Inflammatory macrophage treated with lipopolysaccharide for 4 hours (primary cell): ENCODE measurements at regions not wholly inside any gene's neighbourhood (a gene's known extent, or its start where the extent isn't known, plus 50 kb on each side); places are given as distances from the start of the nearest gene placed in this dataset.
A peak's percentile ranks its signal among the peaks of the same experiment; 100 is the strongest.

Source experiments
- DNase-seq: peaks from one replicate; pipeline ENCODE4 v3.0.0-alpha.2; 2020

DNA sequence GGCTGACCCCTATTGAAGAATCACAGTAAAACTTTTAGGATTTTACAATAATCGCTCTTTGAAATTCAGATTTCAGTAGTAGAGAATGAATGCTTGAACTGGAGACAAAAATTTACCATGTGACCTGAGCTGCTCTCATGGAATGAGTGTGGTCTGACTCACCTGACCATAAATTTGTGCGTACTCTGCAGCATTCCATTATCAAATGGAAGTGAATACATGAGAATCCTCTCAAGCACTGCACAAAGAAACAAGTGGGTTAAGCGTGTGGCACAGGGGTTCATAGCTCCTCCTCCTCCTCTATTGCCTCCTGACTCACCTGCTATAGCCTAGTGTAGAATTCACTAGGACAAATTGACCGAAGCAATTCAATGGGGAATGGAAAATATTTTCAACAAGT, 269.8 kb upstream of the CDH9 start:
- DNase-seq: no peak

DNA sequence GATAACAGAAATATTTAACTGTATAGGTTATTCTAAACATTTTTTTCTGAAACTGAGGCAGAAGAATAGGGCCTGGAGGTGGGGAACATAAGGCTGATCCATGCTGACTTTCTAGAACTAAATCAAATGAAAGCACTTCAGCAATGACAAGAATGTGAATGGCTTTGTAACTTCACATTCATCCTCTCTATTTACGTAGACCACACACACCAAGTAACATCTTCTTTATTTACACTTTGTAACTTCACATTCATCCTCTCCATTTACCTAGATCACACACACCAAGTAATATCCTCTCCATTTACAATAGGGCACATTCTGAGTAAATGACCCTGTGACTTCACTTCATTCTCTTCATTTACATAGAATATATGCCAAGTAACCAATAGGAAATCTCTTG, 251.8 kb upstream of the CDH9 start:
- DNase-seq: no peak

DNA sequence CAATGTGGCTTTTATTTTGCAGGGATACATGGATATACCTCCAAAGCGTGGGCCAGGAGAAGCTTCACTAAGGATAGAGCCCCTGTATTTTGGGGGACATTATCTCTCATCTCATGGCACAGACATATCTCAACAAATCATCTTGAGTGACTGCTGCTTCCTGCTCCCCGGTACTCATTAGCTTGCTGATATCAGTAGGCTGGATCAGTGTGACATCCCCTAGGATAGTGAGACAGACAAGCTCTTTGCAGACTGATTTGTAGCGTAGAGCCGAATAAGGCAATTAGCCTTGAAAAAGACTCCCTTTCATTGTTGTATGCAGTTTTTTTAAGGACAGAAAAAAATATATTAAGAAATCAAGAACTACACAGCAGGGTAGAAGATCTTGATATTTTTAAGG, 237.7 kb upstream of the CDH9 start:
- DNase-seq: no peak

GRCh38 chr5:27275345-27275744, 237.0 kb upstream of the CDH9 start:
- DNase-seq: no peak

DNA sequence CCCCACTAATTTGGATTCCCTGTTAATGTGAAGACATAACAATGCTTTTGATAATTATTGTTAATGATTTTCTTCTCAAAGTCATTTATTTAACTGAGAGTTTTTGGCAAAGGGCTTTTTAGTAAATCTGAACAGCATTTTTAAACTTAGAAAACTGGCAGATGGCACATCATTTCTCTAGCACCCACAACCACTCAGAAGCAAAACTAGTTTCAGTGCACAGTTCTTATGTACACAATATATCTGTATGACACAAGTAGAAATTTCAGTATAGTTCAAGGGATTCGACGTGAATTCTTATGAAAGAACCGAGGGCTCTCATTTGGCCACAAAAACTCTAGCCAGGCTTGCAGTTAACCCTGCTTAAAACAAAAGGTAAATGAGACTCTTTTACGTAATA, 231.4 kb upstream of the CDH9 start:
- no peak for DNase-seq

DNA sequence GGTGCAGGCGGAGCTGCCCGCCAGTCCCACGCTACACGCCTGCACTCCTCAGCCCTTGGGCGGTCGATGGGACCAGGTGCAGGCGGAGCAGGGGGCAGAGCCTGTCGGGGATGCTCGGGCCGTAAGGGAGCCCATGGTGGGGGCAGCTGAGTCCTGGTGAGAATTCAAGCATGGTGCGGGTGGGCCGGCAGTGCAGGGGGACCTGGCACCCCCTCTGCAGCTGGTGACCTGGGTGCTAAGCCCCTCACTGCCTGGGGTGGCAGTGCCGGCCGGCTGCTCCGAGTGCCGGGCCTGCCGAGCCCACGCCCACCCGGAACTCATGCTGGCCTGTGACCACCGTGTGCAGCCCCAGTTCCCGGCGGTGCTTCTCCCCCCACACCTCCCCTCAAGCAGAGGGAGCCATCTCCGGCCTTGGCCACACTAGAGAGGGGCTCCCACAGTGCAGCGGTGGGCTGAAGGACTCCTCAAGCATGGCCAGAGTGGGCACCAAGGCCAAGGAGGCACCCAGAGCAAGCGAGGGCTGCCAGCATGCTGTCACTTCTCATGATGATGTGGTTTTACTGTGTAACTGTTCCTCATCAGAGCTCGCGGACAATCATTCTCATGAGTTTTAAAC, 228.9 kb upstream of the CDH9 start:
- DNase-seq: no peak

DNA sequence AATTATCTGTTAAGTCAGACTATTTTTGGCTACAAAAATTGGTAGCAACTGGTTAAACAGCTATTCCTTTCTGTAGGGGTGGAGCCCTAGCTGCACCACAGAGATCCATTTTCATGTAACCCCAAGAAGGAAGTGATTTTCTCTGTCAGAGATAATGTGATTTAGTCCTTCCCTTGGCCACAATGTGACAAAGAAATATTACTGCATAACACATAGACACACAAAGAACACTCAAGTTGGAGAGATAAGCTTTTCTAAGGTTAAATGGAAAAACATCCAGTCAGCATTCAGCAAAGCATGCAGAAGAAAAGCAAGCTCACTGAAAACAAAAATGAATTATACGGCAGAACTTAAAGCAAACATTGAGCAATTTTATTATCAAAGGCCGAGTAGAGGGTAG, 227.8 kb upstream of the CDH9 start:
- no peak for DNase-seq

DNA sequence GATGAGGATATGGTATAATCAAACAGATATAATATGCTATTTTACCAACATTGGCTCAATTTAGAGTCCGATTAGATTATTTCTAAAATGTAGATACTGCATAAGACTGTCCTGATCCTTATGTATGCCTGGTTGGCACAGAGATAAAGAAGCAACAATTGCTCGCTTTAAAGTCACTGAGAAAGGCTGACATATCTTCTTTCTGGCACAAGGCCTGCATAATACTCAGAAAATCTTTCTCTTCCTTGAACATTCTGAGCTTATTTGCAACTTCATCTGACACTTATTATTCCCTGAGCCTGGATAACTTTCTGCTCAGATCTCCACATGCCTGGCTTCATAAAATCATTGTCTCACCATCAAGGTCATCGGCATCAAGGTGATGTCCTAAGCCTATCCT, 219.3 kb upstream of the CDH9 start:
- DNase-seq: no peak

- DNase-seq: no peak
Observed at GRCh38 chr5:27252911-27253310, 214.5 kb upstream of the CDH9 start.

DNA sequence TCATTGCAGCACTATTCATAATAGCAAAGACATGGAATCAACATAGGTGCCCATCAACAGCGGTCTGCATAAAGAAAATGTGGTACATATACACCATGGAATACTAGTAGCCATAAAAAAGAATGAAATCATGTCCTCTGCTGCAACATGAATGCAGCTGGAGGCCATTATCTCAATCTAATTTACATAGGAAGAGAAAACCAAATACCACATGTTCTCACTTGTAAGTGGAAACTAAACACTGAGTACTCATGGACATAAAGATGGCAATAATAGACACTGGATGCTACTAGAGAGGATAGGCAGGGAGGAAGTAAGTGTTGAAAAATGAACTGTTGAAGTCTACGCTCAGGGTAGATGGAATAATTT, 203.9 kb upstream of the CDH9 start:
- no peak for DNase-seq

DNA sequence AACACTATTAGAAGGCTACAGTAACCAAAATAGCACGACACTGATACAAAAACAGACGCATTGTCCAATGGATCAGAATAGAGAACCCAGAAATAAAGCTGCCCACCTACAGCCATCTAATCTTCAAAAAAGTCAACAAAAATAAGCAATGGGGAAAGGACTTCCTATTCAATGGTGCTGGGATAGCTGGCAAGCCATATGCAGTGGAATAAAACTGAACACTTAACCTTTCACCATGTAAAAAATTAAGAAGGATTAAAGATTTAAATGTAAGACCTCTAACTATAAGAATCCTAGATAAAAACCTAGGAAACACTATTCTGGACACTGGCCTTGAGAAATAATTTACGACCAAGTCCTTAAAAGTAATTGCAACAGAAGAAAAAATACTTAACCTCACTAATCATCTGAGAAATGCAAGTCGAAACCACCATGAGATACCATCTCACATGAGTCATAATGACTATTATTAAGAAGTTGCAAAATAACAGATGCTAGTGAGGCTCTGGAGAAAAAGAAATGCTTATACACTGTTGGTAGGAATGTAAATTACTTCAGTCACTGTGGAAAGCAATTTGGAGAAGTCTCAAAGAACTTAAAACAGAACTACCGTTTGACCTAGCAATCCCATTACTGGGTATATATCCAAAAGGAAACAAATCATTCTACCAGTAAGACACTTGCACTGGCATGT, 203.3 kb upstream of the CDH9 start:
- peak; percentile 9 for DNase-seq

DNA sequence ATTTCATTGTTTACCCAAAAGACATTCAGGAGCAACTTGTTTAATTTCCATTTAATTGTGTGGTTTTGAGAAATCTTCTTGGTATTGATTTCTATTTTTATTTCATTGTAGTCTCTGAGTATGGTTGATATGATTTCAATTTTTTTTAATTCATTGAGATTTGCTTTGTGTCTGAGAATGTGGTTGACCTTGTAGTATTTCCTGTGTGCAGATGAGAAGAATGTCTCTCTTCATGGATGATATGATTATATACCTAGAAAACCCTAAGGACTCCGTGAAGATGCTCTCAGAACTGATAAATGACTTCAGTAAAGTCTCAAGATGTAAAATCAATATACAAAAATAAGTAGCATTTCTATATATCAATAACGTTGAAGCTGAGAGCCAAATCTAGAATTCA, 202.4 kb upstream of the CDH9 start:
- no peak for DNase-seq

- DNase-seq: no peak
Observed at GRCh38 chr5:27234916-27235315, 196.5 kb upstream of the CDH9 start.

GRCh38 chr5:27221410-27221809, 183.0 kb upstream of the CDH9 start:
- no peak for DNase-seq

DNA sequence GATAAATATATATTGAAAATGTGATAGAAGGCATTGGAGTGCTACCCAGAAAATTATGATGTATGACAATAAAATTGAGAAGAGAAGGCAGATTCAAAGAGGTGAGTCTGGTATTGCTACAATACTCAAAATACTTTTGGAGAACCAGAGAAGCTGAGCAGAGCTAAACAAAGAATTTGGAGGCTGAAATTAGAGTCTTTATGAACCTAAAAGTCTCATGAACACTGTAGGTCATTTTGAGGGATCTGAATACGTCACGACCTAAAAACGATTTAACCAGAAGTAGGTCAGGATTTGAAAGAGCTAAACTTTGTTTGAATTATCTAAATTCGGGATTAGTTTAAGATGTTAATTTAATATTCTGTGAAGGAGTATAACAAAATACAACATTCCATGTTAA, 182.4 kb upstream of the CDH9 start:
- no peak for DNase-seq

DNA sequence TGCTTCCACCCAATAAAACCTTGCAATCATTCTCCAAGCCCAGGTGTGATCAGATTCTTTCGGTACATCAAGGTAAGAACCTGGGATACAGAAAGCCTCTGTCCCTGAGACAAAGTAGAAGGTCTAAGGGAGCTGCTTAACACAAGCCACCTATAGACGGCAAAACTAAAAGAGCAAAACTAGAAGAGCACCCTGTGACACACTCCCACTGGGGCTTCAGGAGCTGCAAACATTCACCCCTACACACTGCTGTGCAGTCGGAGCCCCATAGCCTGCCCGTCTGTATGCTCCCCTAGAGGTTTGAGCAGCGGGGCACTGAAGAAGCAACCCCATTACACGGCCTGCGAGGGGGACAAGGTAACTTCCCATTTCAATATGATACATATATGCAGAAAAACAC, 179.6 kb upstream of the CDH9 start:
- no peak for DNase-seq

GRCh38 chr5:27217155-27217956, 179.0 kb upstream of the CDH9 start:
- no peak for DNase-seq

GRCh38 chr5:27216367-27216950, 178.1 kb upstream of the CDH9 start:
- no peak for DNase-seq

- DNase-seq: no peak
Observed at GRCh38 chr5:27208051-27208450, 169.7 kb upstream of the CDH9 start.

GRCh38 chr5:27191786-27192510, 153.6 kb upstream of the CDH9 start:
- DNase-seq: no peak

GRCh38 chr5:27172693-27173092, 134.3 kb upstream of the CDH9 start:
- DNase-seq: no peak

DNA sequence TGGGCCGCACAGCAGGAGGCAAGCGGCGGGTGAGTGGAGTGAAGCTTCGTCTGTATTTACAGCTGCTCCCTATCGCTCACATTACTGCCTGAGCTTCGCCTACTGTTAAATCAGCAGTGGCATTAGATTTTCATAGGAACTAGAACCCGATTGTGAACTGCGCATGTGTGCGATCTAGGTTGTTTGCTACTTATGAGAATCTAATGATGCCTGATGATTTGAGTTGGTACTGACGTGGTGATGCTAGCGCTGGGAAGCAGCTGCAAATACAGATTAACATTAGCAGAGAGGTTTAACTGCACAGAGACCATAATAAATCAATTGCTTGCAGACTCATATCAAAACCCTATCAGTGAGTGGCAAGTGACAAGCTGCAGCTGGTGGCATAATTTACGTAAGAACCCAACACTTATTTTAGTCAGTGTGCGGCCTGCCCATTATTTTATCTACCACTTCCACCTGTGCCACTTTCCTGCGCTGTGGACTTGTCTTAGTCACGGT, 133.4 kb upstream of the CDH9 start:
- no peak for DNase-seq

- no peak for DNase-seq
Observed at GRCh38 chr5:27158775-27159174, 120.4 kb upstream of the CDH9 start.
